SK-N-MC (cell line): ENCODE measurements at regions not wholly inside any gene's neighbourhood (a gene's known extent, or its start where the extent isn't known, plus 50 kb on each side); places are given as distances from the start of the nearest gene placed in this dataset.

ENCODE experiments used
- DNase-seq: peaks from one replicate; pipeline ENCODE4 v3.0.0-alpha.2; 2011; ENCODE audit warnings: low read depth, low spot score
- H3K27ac ChIP-seq: fragments of 200-600 bp; sonication (generic); 2 replicates; pipeline ENCODE4 v1.5.1; 2016; ENCODE audit warnings: mixed run types
- H3K36me3 ChIP-seq: fragments of 200-600 bp; sonication (generic); 2 replicates; pipeline ENCODE4 v1.6.1; 2017; ENCODE audit warnings: antibody characterized with exemption, low read length, mixed read lengths; ENCODE audit not compliant: insufficient read depth
- H3K4me3 ChIP-seq: fragments of 200-600 bp; sonication (generic); 2 replicates; pipeline ENCODE4 v1.5.1; 2016
- H3K9ac ChIP-seq: fragments of 200-600 bp; sonication (generic); 2 replicates; pipeline ENCODE4 v1.8.0; 2017; ENCODE audit warnings: mixed run types, mixed read lengths; ENCODE audit not compliant: insufficient read length
- H3K9me3 ChIP-seq: fragments of 200-600 bp; sonication (generic); 2 replicates; pipeline ENCODE4 v1.6.1; 2017; ENCODE audit warnings: low read depth, mild to moderate bottlenecking, antibody characterized with exemption, low read length, moderate library complexity, mixed read lengths
- EZH2 ChIP-seq: fragments of 200-600 bp; sonication (generic); IDR thresholded peaks from one replicate; pipeline ENCODE4 v1.6.1; 2017; ENCODE audit warnings: antibody characterized with exemption
- FOXP2 ChIP-seq: optimal IDR thresholded peaks from 2 replicates; pipeline ENCODE3; 2011; ENCODE audit warnings: mild to moderate bottlenecking, moderate library complexity; ENCODE audit not compliant: insufficient read depth; ENCODE audit errors: extremely low read length, control extremely low read depth
- POLR2AphosphoS5 ChIP-seq: IDR thresholded peaks from 2 replicates; pipeline ENCODE4 v1.6.1; 2012; ENCODE audit warnings: mild to moderate bottlenecking, low read depth, low read length, borderline replicate concordance

- H3K9ac ChIP-seq = no peak overlapping the region
- TF ChIP-seq POLR2AphosphoS5 = no peak
- TF ChIP-seq FOXP2 = no peak
- DNase-seq = no peak
- no peaks in the 10 kb centered on the region for H3K9me3 ChIP-seq
- no peak overlapping the region for H3K4me3 ChIP-seq
- no peaks in the 10 kb centered on the region for H3K36me3 ChIP-seq
- H3K27ac ChIP-seq = no peak overlapping the region
Measured at GRCh38 chr10:36332926-36333325, 690.8 kb upstream of the FZD8 start.

- no peak overlapping the region for H3K27ac ChIP-seq
- no peak overlapping the region for H3K4me3 ChIP-seq
- H3K9ac ChIP-seq = no peak overlapping the region
- no peaks in the 10 kb centered on the region for H3K9me3 ChIP-seq
- H3K36me3 ChIP-seq = no peaks in the 10 kb centered on the region
- DNase-seq = no peak
- TF ChIP-seq FOXP2 (no peak), EZH2 (no peak), POLR2AphosphoS5 (no peak)
Measured at GRCh38 chr10:36331121-36331520, 689.0 kb upstream of the FZD8 start.

GRCh38 chr10:36325815-36326214 lies 683.7 kb upstream of the FZD8 start:
- no peak for TF ChIP-seq POLR2AphosphoS5
- no peak for TF ChIP-seq EZH2
- TF ChIP-seq FOXP2 = no peak
- H3K36me3 ChIP-seq = no peaks in the 10 kb centered on the region
- no peak overlapping the region for H3K27ac ChIP-seq
- H3K4me3 ChIP-seq = no peak overlapping the region
- no peaks in the 10 kb centered on the region for H3K9me3 ChIP-seq
- H3K9ac ChIP-seq = no peak overlapping the region
- no peak for DNase-seq

GRCh38 chr10:36324831-36325230 lies 682.7 kb upstream of the FZD8 start:
- H3K4me3 ChIP-seq = no peak overlapping the region
- DNase-seq = no peak
- H3K9me3 ChIP-seq = no peaks in the 10 kb centered on the region
- TF ChIP-seq POLR2AphosphoS5 (no peak), EZH2 (no peak), FOXP2 (no peak)
- no peak overlapping the region for H3K27ac ChIP-seq
- no peak overlapping the region for H3K9ac ChIP-seq
- no peaks in the 10 kb centered on the region for H3K36me3 ChIP-seq

GRCh38 chr10:36313142-36313541 lies 671.0 kb upstream of the FZD8 start:
- Histone ChIP-seq H3K9ac (no peak overlapping the region), H3K36me3 (no peaks in the 10 kb centered on the region), H3K4me3 (no peak overlapping the region), H3K9me3 (no peaks in the 10 kb centered on the region), H3K27ac (no peak overlapping the region)
- DNase-seq = no peak
- TF ChIP-seq FOXP2 = no peak
- no peak for TF ChIP-seq POLR2AphosphoS5
- TF ChIP-seq EZH2 = no peak

- no peak for DNase-seq
Measured at GRCh38 chr10:36303896-36304295, 661.8 kb upstream of the FZD8 start.

GRCh38 chr10:36302086-36302485 lies 660.0 kb upstream of the FZD8 start:
- H3K27ac ChIP-seq = no peak overlapping the region
- TF ChIP-seq EZH2 (no peak), FOXP2 (no peak), POLR2AphosphoS5 (no peak)
- H3K9me3 ChIP-seq = no peaks in the 10 kb centered on the region
- H3K36me3 ChIP-seq = no peaks in the 10 kb centered on the region
- no peak overlapping the region for H3K4me3 ChIP-seq
- no peak overlapping the region for H3K9ac ChIP-seq
- no peak for DNase-seq

More at GRCh38 chr10:36303896-36304295, 661.8 kb upstream of the FZD8 start:
- no peak overlapping the region for H3K9ac ChIP-seq
- no peaks in the 10 kb centered on the region for H3K9me3 ChIP-seq
- no peak for TF ChIP-seq EZH2
- TF ChIP-seq POLR2AphosphoS5 = no peak
- no peak for TF ChIP-seq FOXP2
- H3K27ac ChIP-seq = no peak overlapping the region
- no peak overlapping the region for H3K4me3 ChIP-seq
- H3K36me3 ChIP-seq = no peaks in the 10 kb centered on the region

- H3K9me3 ChIP-seq = no peaks in the 10 kb centered on the region
- H3K9ac ChIP-seq = no peak overlapping the region
- no peak overlapping the region for H3K4me3 ChIP-seq
- no peak for TF ChIP-seq FOXP2
- TF ChIP-seq POLR2AphosphoS5 = no peak
- no peak for TF ChIP-seq EZH2
- no peak for DNase-seq
- H3K36me3 ChIP-seq = no peaks in the 10 kb centered on the region
- H3K27ac ChIP-seq = no peak overlapping the region
Measured at GRCh38 chr10:36301539-36301938, 659.4 kb upstream of the FZD8 start.

- Histone ChIP-seq H3K9ac (no peak overlapping the region), H3K27ac (no peak overlapping the region), H3K4me3 (no peak overlapping the region), H3K36me3 (no peaks in the 10 kb centered on the region), H3K9me3 (no peaks in the 10 kb centered on the region)
- TF ChIP-seq EZH2 (no peak), POLR2AphosphoS5 (no peak), FOXP2 (no peak)
- DNase-seq = no peak
Measured at GRCh38 chr10:36301139-36301538, 659.0 kb upstream of the FZD8 start.
